Loucy (cell line): ENCODE measurements at regions not wholly inside any gene's neighbourhood (a gene's known extent, or its start where the extent isn't known, plus 50 kb on each side); places are given as distances from the start of the nearest gene placed in this dataset.

ENCODE experiments used
- H2AFZ ChIP-seq: fragments of 200-600 bp; sonication (generic); 2 replicates; pipeline ENCODE4 v1.6.0; 2016; ENCODE audit warnings: antibody characterized with exemption, mild to moderate bottlenecking, low read length, moderate library complexity
- H3F3A ChIP-seq: fragments of 200-600 bp; 2 replicates; pipeline ENCODE4 v1.6.0; 2016; ENCODE audit warnings: antibody characterized with exemption, low read depth, mild to moderate bottlenecking
- H3K27me3 ChIP-seq: fragments of 200-600 bp; sonication (generic); 2 replicates; pipeline ENCODE4 v1.6.1; 2014; ENCODE audit warnings: low read length, mild to moderate bottlenecking; ENCODE audit not compliant: insufficient read depth, poor library complexity, severe bottlenecking
- H3K36me3 ChIP-seq: fragments of 200-600 bp; sonication (generic); 2 replicates; pipeline ENCODE4 v1.6.1; 2016; ENCODE audit warnings: low read length; ENCODE audit not compliant: insufficient read depth
- H3K4me1 ChIP-seq: fragments of 200-600 bp; sonication (generic); 2 replicates; pipeline ENCODE4 v1.5.1; 2014; ENCODE audit warnings: low read length, mild to moderate bottlenecking; ENCODE audit not compliant: insufficient read depth, poor library complexity, severe bottlenecking
- H3K4me2 ChIP-seq: fragments of 200-600 bp; sonication (generic); 2 replicates; pipeline ENCODE4 v1.6.0; 2014; ENCODE audit warnings: antibody characterized with exemption, low read length, low read depth, mild to moderate bottlenecking; ENCODE audit not compliant: poor library complexity, severe bottlenecking
- H3K4me3 ChIP-seq: fragments of 200-600 bp; sonication (generic); 2 replicates; pipeline ENCODE4 v1.5.1; 2014; ENCODE audit warnings: low read length, mild to moderate bottlenecking, mixed read lengths; ENCODE audit not compliant: poor library complexity, severe bottlenecking
- H3K79me2 ChIP-seq: fragments of 200-600 bp; sonication (generic); 2 replicates; pipeline ENCODE4 v1.6.1; 2014; ENCODE audit warnings: low read length; ENCODE audit not compliant: insufficient read depth
- H3K9ac ChIP-seq: fragments of 200-600 bp; sonication (generic); 2 replicates; pipeline ENCODE4 v1.6.0; 2014; ENCODE audit warnings: mild to moderate bottlenecking, low read depth, low read length, moderate library complexity; ENCODE audit not compliant: poor library complexity, severe bottlenecking
- H3K9me2 ChIP-seq: fragments of 200-600 bp; sonication (generic); replicated peaks from 2 replicates; pipeline ENCODE4 v1.6.1; 2016; ENCODE audit warnings: low read depth, low read length, mixed read lengths
- H3K9me3 ChIP-seq: fragments of 200-600 bp; sonication (generic); 2 replicates; pipeline ENCODE4 v1.6.1; 2014; ENCODE audit warnings: mild to moderate bottlenecking, antibody characterized with exemption, low read length, low read depth; ENCODE audit not compliant: insufficient read depth
- H4K20me1 ChIP-seq: fragments of 200-600 bp; sonication (generic); 2 replicates; pipeline ENCODE4 v1.6.0; 2014; ENCODE audit warnings: antibody characterized with exemption, low read length, mild to moderate bottlenecking; ENCODE audit not compliant: insufficient read depth, poor library complexity, severe bottlenecking
- EZH2phosphoT487 ChIP-seq: fragments of 200-600 bp; IDR thresholded peaks from 2 replicates; pipeline ENCODE4 v1.6.1; 2018; ENCODE audit warnings: antibody characterized with exemption, mild to moderate bottlenecking, moderate library complexity, borderline replicate concordance
- TF ChIP-seq, protein P1 (sequence below): fragments of 200-600 bp; sonication (generic); conservative IDR thresholded peaks from 2 replicates; pipeline ENCODE4 v1.5.1; 2014; ENCODE audit warnings: mild to moderate bottlenecking, antibody characterized with exemption, low read length

DNA sequence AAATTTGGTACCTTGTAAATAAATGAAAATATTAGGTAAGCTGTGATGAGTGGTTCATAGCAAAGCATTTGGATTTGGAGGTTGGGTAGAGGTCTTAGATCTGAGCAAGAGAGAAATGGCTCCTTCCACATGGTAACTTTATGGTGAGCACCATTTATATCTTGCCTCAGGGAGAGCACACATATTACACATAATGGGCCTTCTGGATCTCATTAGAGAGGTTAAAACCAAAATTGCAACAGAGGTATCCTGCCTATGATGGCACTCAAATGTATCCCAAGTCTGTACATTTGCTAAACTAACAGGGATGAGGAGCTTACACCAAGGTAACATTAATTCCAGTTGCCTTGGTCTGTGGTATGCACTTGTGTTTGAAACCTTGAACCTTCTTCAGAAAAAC, 87.1 kb upstream of the PUDP start:
- Histone ChIP-seq H3K4me1 (no peaks in the 10 kb centered on the region), H3K9ac (no peak overlapping the region), H3K27me3 (no peaks in the 10 kb centered on the region), H4K20me1 (no peaks in the 10 kb centered on the region), H3K4me2 (no peak overlapping the region), H3K9me2 (no peaks in the 10 kb centered on the region), H3F3A (no peaks in the 10 kb centered on the region), H3K36me3 (no peaks in the 10 kb centered on the region), H3K4me3 (no peak overlapping the region), H3K79me2 (no peaks in the 10 kb centered on the region), H2AFZ (no peak overlapping the region), H3K9me3 (no peaks in the 10 kb centered on the region)
- TF ChIP-seq EZH2phosphoT487: no peak
- TF ChIP-seq, protein P1, sequence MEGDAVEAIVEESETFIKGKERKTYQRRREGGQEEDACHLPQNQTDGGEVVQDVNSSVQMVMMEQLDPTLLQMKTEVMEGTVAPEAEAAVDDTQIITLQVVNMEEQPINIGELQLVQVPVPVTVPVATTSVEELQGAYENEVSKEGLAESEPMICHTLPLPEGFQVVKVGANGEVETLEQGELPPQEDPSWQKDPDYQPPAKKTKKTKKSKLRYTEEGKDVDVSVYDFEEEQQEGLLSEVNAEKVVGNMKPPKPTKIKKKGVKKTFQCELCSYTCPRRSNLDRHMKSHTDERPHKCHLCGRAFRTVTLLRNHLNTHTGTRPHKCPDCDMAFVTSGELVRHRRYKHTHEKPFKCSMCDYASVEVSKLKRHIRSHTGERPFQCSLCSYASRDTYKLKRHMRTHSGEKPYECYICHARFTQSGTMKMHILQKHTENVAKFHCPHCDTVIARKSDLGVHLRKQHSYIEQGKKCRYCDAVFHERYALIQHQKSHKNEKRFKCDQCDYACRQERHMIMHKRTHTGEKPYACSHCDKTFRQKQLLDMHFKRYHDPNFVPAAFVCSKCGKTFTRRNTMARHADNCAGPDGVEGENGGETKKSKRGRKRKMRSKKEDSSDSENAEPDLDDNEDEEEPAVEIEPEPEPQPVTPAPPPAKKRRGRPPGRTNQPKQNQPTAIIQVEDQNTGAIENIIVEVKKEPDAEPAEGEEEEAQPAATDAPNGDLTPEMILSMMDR: no peak

DNA sequence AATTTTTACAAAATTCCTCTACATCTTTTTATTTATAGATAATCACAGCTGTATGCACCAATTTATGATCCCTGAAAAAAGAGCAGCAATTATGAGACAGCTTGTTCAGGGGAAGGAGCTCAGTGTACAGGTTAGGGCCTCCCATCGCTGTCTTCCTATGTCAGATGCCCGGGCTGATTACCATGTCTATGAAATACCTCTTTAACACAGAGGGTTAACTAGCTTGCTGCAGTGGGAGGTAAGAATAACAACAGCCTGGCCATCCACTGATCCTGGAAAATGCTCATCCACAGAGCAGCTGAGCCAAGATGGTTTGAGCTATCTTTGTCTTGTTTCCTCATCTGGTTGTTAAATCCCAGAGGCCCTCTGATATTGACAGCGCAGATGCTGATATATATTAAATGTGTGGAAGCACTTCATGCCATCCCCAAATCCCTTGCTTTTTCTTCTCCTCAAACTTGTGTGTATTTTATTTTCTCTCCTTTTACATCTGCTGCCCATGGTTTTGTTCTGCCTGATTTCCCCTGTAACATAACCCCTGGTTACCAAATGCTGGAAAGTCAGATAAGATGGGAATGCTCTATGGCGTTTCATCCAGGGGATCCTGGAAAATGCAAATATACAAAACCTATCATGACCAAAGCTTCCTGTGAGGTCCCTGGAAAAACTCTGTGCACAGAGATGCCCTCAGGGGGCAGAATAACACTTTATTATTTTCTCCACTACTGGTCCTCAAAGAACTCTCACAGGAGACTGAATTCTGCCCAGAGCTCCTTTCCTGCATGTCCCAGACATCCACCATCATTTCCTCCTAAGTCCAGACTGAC, 85.8 kb upstream of the PUDP start:
- Histone ChIP-seq H3K9ac (no peak overlapping the region), H3K4me1 (no peaks in the 10 kb centered on the region), H3F3A (no peaks in the 10 kb centered on the region), H2AFZ (no peak overlapping the region), H3K27me3 (no peaks in the 10 kb centered on the region), H4K20me1 (no peaks in the 10 kb centered on the region), H3K4me3 (no peak overlapping the region), H3K36me3 (no peaks in the 10 kb centered on the region), H3K9me3 (no peaks in the 10 kb centered on the region), H3K79me2 (no peaks in the 10 kb centered on the region), H3K4me2 (no peak overlapping the region), H3K9me2 (no peaks in the 10 kb centered on the region)
- TF ChIP-seq EZH2phosphoT487: no peak

DNA sequence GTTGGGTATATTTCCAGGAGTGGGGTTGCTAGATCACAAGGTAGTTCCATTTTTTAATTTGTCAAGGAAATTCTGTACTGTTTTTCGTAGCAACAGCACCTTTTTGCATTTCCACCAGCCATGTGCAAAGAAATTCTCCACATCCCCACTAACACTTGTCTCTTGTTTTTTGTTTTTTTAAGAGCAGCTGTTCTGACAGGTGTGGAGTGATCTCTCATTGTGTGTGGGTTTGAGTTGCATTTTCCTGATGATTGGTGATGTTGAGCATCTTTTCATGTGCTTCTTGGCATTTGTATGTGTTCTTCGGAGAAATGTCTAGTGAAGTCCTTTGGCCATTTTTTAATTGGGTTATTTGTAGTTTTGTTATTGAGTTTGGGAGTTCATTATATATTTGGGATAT, 80.3 kb upstream of the PUDP start:
- no peak overlapping the region for H3K4me3 ChIP-seq
- TF ChIP-seq EZH2phosphoT487: no peak
- TF ChIP-seq, protein P1: no peak
- no peaks in the 10 kb centered on the region for H3K9me3 ChIP-seq
- H3K36me3 ChIP-seq: no peaks in the 10 kb centered on the region
- H2AFZ ChIP-seq: no peak overlapping the region
- H3K27me3 ChIP-seq: no peaks in the 10 kb centered on the region
- H3K9me2 ChIP-seq: no peaks in the 10 kb centered on the region
- H3K4me2 ChIP-seq: no peak overlapping the region
- no peak overlapping the region for H3K9ac ChIP-seq
- H3K4me1 ChIP-seq: no peaks in the 10 kb centered on the region
- H3F3A ChIP-seq: no peaks in the 10 kb centered on the region
- H4K20me1 ChIP-seq: no peaks in the 10 kb centered on the region
- H3K79me2 ChIP-seq: peaks cover 4% of the 10 kb centered on the region; the same call in 1 of the 2 replicates

DNA sequence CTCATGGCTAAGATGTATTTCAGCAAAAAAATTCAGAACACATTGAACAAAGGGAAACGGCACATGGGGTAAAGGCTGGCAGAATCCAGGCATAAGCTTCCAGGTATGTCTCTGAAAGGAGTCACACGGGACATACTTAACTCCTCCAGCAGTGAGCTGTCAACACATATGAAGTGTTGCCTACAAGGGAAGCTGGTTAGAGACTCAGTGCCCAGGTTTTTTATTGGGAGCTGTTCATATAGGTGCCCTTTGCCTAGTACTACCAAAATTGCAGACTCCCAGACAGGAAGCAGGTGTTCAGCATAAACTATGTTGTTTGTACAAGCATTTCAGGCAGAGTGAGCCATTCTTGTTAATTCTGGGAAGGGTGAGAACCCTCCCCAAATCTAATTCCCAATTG, 77.4 kb upstream of the PUDP start:
- Histone ChIP-seq H3K9me3 (no peaks in the 10 kb centered on the region), H3K79me2 (peaks cover 4% of the 10 kb centered on the region; the same call in 1 of the 2 replicates), H4K20me1 (no peaks in the 10 kb centered on the region), H3K4me2 (no peak overlapping the region), H3K36me3 (no peaks in the 10 kb centered on the region), H3K4me3 (no peak overlapping the region), H3K9me2 (no peaks in the 10 kb centered on the region), H3F3A (no peaks in the 10 kb centered on the region), H2AFZ (no peak overlapping the region), H3K4me1 (no peaks in the 10 kb centered on the region), H3K9ac (no peak overlapping the region), H3K27me3 (no peaks in the 10 kb centered on the region)
- TF ChIP-seq, protein P1: no peak
- TF ChIP-seq EZH2phosphoT487: no peak
